ENCODE measurements at regions not wholly inside any gene's neighbourhood (a gene's known extent, or its start where the extent isn't known, plus 50 kb on each side); places are given as distances from the start of the nearest gene placed in this dataset.

- no peaks in the 10 kb centered on the region for H3K9me3 ChIP-seq (ENCODE audit: control insufficient read depth, insufficient read depth, low read depth, low read length)
- POLR2A ChIA-PET = no interaction called here
- no peaks in the 10 kb centered on the region for H3K4me1 ChIP-seq (ENCODE audit: control insufficient read depth, insufficient read depth, low read length)
- CTCF ChIA-PET = interaction anchor here (0.6 kb wide), 1 partner anchor 29 kb away, joined by 3 read pairs; no protein-coding TSS in a partner anchor
- H3K36me3 ChIP-seq (ENCODE audit: control insufficient read depth in 2 of 2, insufficient read depth in 1 of 2, low read length in 2 of 2) = no peaks in the 10 kb centered on the region
- no peak overlapping the region for H3K4me3 ChIP-seq (ENCODE audit: low read depth, low read length)
- no peak overlapping the region for H3K27ac ChIP-seq (ENCODE audit: extremely low read depth, low read depth, low read length)
- TF ChIP-seq ZNF239 (tag by site-specific recombination; IDR thresholded peaks at IDR 0.05) (no peak), ZXDB (tag by site-specific recombination; IDR thresholded peaks at IDR 0.05) (no peak), ZNF664 (tag by site-specific recombination; IDR thresholded peaks at IDR 0.05) (no peak), ZNF596 (tag by site-specific recombination; IDR thresholded peaks at IDR 0.05) (no peak)
Observed at GRCh38 chr11:91220476-91221202, 997.8 kb upstream of the CHORDC1 start.

- POLR2A ChIA-PET = no interaction called here
- CTCF ChIA-PET = interaction anchor here (0.6 to 0.7 kb wide), 2 partner anchors 13 to 416 kb away, joined by 3 to 4 read pairs; no protein-coding TSS in a partner anchor
- H3K36me3 ChIP-seq (ENCODE audit: control insufficient read depth in 2 of 2, insufficient read depth in 1 of 2, low read length in 2 of 2) = no peaks in the 10 kb centered on the region
- no peak overlapping the region for H3K4me3 ChIP-seq (ENCODE audit: low read depth, low read length)
- H3K27ac ChIP-seq (ENCODE audit: extremely low read depth, low read depth, low read length) = no peak overlapping the region
- no peaks in the 10 kb centered on the region for H3K9me3 ChIP-seq (ENCODE audit: control insufficient read depth, insufficient read depth, low read depth, low read length)
- no peak for TF ChIP-seq SCRT2 (tag by site-specific recombination; IDR thresholded peaks at IDR 0.05)
- no peak for TF ChIP-seq HIC1 (tag by site-specific recombination; IDR thresholded peaks at IDR 0.05)
- no peak for TF ChIP-seq ZNF19 (tag by site-specific recombination; IDR thresholded peaks at IDR 0.05; ENCODE audit: low read depth)
- no peak for TF ChIP-seq BCL11A (tag by site-specific recombination; IDR thresholded peaks at IDR 0.05; ENCODE audit: low read depth)
- no peak for TF ChIP-seq ZSCAN23 (tag by site-specific recombination; IDR thresholded peaks at IDR 0.05)
- no peak for TF ChIP-seq ZNF626 (tag by site-specific recombination; IDR thresholded peaks at IDR 0.05)
- no peak for TF ChIP-seq KLF8 (tag by site-specific recombination; IDR thresholded peaks at IDR 0.05)
- TF ChIP-seq ZNF585B (tag by site-specific recombination; IDR thresholded peaks at IDR 0.05) = no peak
- TF ChIP-seq ZNF175 (tag by site-specific recombination; IDR thresholded peaks at IDR 0.05) = no peak
- no peaks in the 10 kb centered on the region for H3K4me1 ChIP-seq (ENCODE audit: control insufficient read depth, insufficient read depth, low read length)
Observed at GRCh38 chr11:91219535-91219934, 996.7 kb upstream of the CHORDC1 start.

- Histone ChIP-seq H3K4me3 (ENCODE audit: low read depth, low read length) (no peak overlapping the region), H3K36me3 (ENCODE audit: control insufficient read depth in 2 of 2, insufficient read depth in 1 of 2, low read length in 2 of 2) (no peaks in the 10 kb centered on the region), H3K27ac (ENCODE audit: extremely low read depth, low read depth, low read length) (no peak overlapping the region), H3K4me1 (ENCODE audit: control insufficient read depth, insufficient read depth, low read length) (no peaks in the 10 kb centered on the region), H3K9me3 (ENCODE audit: control insufficient read depth, insufficient read depth, low read depth, low read length) (no peaks in the 10 kb centered on the region)
- ChIA-PET POLR2A (no interaction called here), CTCF (no interaction called here)
- TF ChIP-seq MEIS1 (CRISPR knock-in tag; IDR thresholded peaks at IDR 0.05; ENCODE audit: borderline replicate concordance) = no peak
- no peak for TF ChIP-seq PRDM6 (tag by site-specific recombination; IDR thresholded peaks at IDR 0.05)
- TF ChIP-seq CTCF (tag by site-specific recombination; IDR thresholded peaks at IDR 0.05) = no peak
- no peak for TF ChIP-seq ZNF26 (tag by site-specific recombination; IDR thresholded peaks at IDR 0.05)
Observed at GRCh38 chr11:91209751-91210150, 986.9 kb upstream of the CHORDC1 start.
